ENCODE measurements at regions not wholly inside any gene's neighbourhood (a gene's known extent, or its start where the extent isn't known, plus 50 kb on each side); places are given as distances from the start of the nearest gene placed in this dataset.

- Mint-ChIP-seq H3K27me3 (ENCODE audit: low read depth) (no peaks in the 10 kb centered on the region), H3K4me1 (no peaks in the 10 kb centered on the region), H3K4me3 (no peak overlapping the region), H3K9me3 (peaks cover 65% of the 10 kb centered on the region), H3K36me3 (peaks cover 3% of the 10 kb centered on the region), H3K27ac (no peak overlapping the region)
- DNase-seq (ENCODE audit: low spot score in 2 of 2, unreplicated experiment in 2 of 2), result no peak
- TF ChIP-seq, protein P1, sequence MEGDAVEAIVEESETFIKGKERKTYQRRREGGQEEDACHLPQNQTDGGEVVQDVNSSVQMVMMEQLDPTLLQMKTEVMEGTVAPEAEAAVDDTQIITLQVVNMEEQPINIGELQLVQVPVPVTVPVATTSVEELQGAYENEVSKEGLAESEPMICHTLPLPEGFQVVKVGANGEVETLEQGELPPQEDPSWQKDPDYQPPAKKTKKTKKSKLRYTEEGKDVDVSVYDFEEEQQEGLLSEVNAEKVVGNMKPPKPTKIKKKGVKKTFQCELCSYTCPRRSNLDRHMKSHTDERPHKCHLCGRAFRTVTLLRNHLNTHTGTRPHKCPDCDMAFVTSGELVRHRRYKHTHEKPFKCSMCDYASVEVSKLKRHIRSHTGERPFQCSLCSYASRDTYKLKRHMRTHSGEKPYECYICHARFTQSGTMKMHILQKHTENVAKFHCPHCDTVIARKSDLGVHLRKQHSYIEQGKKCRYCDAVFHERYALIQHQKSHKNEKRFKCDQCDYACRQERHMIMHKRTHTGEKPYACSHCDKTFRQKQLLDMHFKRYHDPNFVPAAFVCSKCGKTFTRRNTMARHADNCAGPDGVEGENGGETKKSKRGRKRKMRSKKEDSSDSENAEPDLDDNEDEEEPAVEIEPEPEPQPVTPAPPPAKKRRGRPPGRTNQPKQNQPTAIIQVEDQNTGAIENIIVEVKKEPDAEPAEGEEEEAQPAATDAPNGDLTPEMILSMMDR (IDR thresholded peaks at IDR 0.05; ENCODE audit: unreplicated experiment), result no peak
Measured at GRCh38 chr7:153616711-153617325, 435.4 kb upstream of the DPP6 start.

- Mint-ChIP-seq H3K27ac (no peak overlapping the region), H3K4me1 (no peaks in the 10 kb centered on the region), H3K4me3 (no peak overlapping the region), H3K9me3 (peaks cover 74% of the 10 kb centered on the region), H3K27me3 (ENCODE audit: low read depth) (no peaks in the 10 kb centered on the region), H3K36me3 (peaks cover 5% of the 10 kb centered on the region)
- TF ChIP-seq, protein P1 (IDR thresholded peaks at IDR 0.05; ENCODE audit: unreplicated experiment), result no peak
- no peak for DNase-seq (ENCODE audit: low spot score in 2 of 2, unreplicated experiment in 2 of 2)
Measured at GRCh38 chr7:153627323-153627722, 424.9 kb upstream of the DPP6 start.

DNA sequence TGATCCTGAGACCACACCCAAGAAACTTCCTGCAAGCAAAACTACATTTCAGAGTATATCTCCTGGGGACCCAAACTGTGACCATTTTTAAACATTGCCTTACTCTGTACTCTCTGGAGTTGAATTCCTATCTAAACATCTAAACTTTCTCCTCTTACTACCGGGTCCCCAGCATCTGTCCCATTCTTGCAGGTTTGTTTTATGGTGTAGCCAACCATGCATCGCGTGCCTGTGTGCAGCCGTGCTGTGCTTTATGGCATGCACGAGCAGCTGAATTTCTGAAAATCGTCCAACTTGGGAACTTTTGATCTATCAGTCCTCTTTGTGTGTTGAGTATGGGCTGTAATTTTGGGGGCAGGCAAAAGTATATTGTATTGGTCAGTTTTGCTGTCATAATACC is 423.8 kb upstream of the DPP6 start:
- TF ChIP-seq, protein P1 (IDR thresholded peaks at IDR 0.05; ENCODE audit: unreplicated experiment), result no peak
- Mint-ChIP-seq H3K4me1 (no peaks in the 10 kb centered on the region), H3K27ac (no peak overlapping the region), H3K4me3 (no peak overlapping the region), H3K9me3 (peaks cover 71% of the 10 kb centered on the region), H3K27me3 (ENCODE audit: low read depth) (no peaks in the 10 kb centered on the region), H3K36me3 (peaks cover 6% of the 10 kb centered on the region)
- DNase-seq (ENCODE audit: low spot score in 2 of 2, unreplicated experiment in 2 of 2), result no peak

GRCh38 chr7:153628825-153629224 is 423.4 kb upstream of the DPP6 start:
- Mint-ChIP-seq H3K4me3 (no peak overlapping the region), H3K9me3 (peaks cover 71% of the 10 kb centered on the region), H3K27ac (no peak overlapping the region), H3K36me3 (peaks cover 6% of the 10 kb centered on the region), H3K27me3 (ENCODE audit: low read depth) (no peaks in the 10 kb centered on the region), H3K4me1 (no peaks in the 10 kb centered on the region)
- DNase-seq (ENCODE audit: low spot score in 2 of 2, unreplicated experiment in 2 of 2), result no peak
- TF ChIP-seq, protein P1 (IDR thresholded peaks at IDR 0.05; ENCODE audit: unreplicated experiment), result no peak

GRCh38 chr7:153638821-153639435 is 413.3 kb upstream of the DPP6 start:
- H3K9me3 Mint-ChIP-seq, result peaks cover 74% of the 10 kb centered on the region
- no peaks in the 10 kb centered on the region for H3K4me1 Mint-ChIP-seq
- no peak overlapping the region for H3K4me3 Mint-ChIP-seq
- no peaks in the 10 kb centered on the region for H3K27me3 Mint-ChIP-seq (ENCODE audit: low read depth)
- H3K27ac Mint-ChIP-seq, result no peak overlapping the region
- TF ChIP-seq, protein P1 (IDR thresholded peaks at IDR 0.05; ENCODE audit: unreplicated experiment), result no peak
- DNase-seq (ENCODE audit: low spot score in 2 of 2, unreplicated experiment in 2 of 2), result no peak
- peaks cover 4% of the 10 kb centered on the region for H3K36me3 Mint-ChIP-seq

Measured in mesothelial cell of epicardium (in vitro differentiated cells).